HUES6 (cell line): ENCODE measurements at regions not wholly inside any gene's neighbourhood (a gene's known extent, or its start where the extent isn't known, plus 50 kb on each side); places are given as distances from the start of the nearest gene placed in this dataset.
A peak's percentile ranks its signal among the peaks of the same experiment; 100 is the strongest.

Source experiments
- H3K27ac ChIP-seq: 2 replicates; pipeline ENCODE4 v1.7.0; 2013; ENCODE audit warnings: low read depth, mild to moderate bottlenecking, low read length, inconsistent platforms
- H3K27me3 ChIP-seq: 2 replicates; pipeline ENCODE4 v1.6.1; 2013; ENCODE audit warnings: low read length; ENCODE audit not compliant: control insufficient read depth, insufficient read depth
- H3K36me3 ChIP-seq: 2 replicates; pipeline ENCODE4 v1.6.1; 2013; ENCODE audit warnings: low read length; ENCODE audit not compliant: control insufficient read depth, insufficient read depth
- H3K4me1 ChIP-seq: 2 replicates; pipeline ENCODE4 v1.6.1; 2013; ENCODE audit warnings: low read length; ENCODE audit not compliant: control insufficient read depth, insufficient read depth
- H3K4me3 ChIP-seq: 2 replicates; pipeline ENCODE4 v1.5.1; 2013; ENCODE audit warnings: low read depth, low read length
- H3K9ac ChIP-seq: one replicate; pipeline ENCODE4 v1.6.1; 2013; ENCODE audit warnings: mild to moderate bottlenecking, low read length
- H3K9me3 ChIP-seq: 2 replicates; pipeline ENCODE4 v1.6.1; 2013; ENCODE audit warnings: low read depth, low read length; ENCODE audit not compliant: control insufficient read depth, insufficient read depth

- Histone ChIP-seq H3K27ac (no peak overlapping the region), H3K9ac (no peak overlapping the region), H3K9me3 (no peaks in the 10 kb centered on the region), H3K4me1 (peaks cover 20% of the 10 kb centered on the region), H3K36me3 (no peaks in the 10 kb centered on the region), H3K4me3 (no peak overlapping the region), H3K27me3 (peaks cover 25% of the 10 kb centered on the region)
Observed at GRCh38 chr13:105820415-105820814, 715.0 kb downstream of the EFNB2 start.

GRCh38 chr13:105817498-105817897 lies 718.0 kb downstream of the EFNB2 start:
- no peak overlapping the region for H3K27ac ChIP-seq
- H3K9ac ChIP-seq: no peak overlapping the region
- no peaks in the 10 kb centered on the region for H3K9me3 ChIP-seq
- H3K4me1 ChIP-seq: peaks cover 20% of the 10 kb centered on the region
- H3K4me3 ChIP-seq: peak overlapping the region; percentile 16; the same call in 1 of the 2 replicates
- peaks cover 26% of the 10 kb centered on the region for H3K27me3 ChIP-seq
- no peaks in the 10 kb centered on the region for H3K36me3 ChIP-seq

- no peaks in the 10 kb centered on the region for H3K36me3 ChIP-seq
- peak overlapping the region; percentile 37 for H3K9ac ChIP-seq
- peaks cover 20% of the 10 kb centered on the region for H3K4me1 ChIP-seq
- H3K27ac ChIP-seq: no peak overlapping the region
- peak overlapping the region; percentile 16; the same call in 1 of the 2 replicates for H3K4me3 ChIP-seq
- H3K27me3 ChIP-seq: peaks cover 26% of the 10 kb centered on the region
- H3K9me3 ChIP-seq: no peaks in the 10 kb centered on the region
Observed at GRCh38 chr13:105816994-105817393, 718.5 kb downstream of the EFNB2 start.

- Histone ChIP-seq H3K27me3 (peaks cover 26% of the 10 kb centered on the region), H3K36me3 (no peaks in the 10 kb centered on the region), H3K9ac (no peak overlapping the region), H3K27ac (no peak overlapping the region), H3K9me3 (no peaks in the 10 kb centered on the region), H3K4me3 (no peak overlapping the region), H3K4me1 (peaks cover 20% of the 10 kb centered on the region)
Observed at GRCh38 chr13:105814902-105815250, 720.6 kb downstream of the EFNB2 start.

- Histone ChIP-seq H3K27me3 (peaks cover 26% of the 10 kb centered on the region), H3K9me3 (no peaks in the 10 kb centered on the region), H3K9ac (no peak overlapping the region), H3K4me1 (peaks cover 20% of the 10 kb centered on the region), H3K4me3 (no peak overlapping the region), H3K36me3 (no peaks in the 10 kb centered on the region), H3K27ac (no peak overlapping the region)
Observed at GRCh38 chr13:105814219-105814901, 721.1 kb downstream of the EFNB2 start.

GRCh38 chr13:105806628-105806920 lies 728.9 kb downstream of the EFNB2 start:
- Histone ChIP-seq H3K4me3 (no peak overlapping the region), H3K36me3 (no peaks in the 10 kb centered on the region), H3K4me1 (no peaks in the 10 kb centered on the region), H3K27me3 (no peaks in the 10 kb centered on the region), H3K27ac (no peak overlapping the region), H3K9ac (no peak overlapping the region), H3K9me3 (no peaks in the 10 kb centered on the region)

- H3K9ac ChIP-seq: no peak overlapping the region
- H3K4me1 ChIP-seq: no peaks in the 10 kb centered on the region
- H3K9me3 ChIP-seq: no peaks in the 10 kb centered on the region
- H3K36me3 ChIP-seq: no peaks in the 10 kb centered on the region
- no peak overlapping the region for H3K27ac ChIP-seq
- H3K27me3 ChIP-seq: no peaks in the 10 kb centered on the region
- no peak overlapping the region for H3K4me3 ChIP-seq
Observed at GRCh38 chr13:105805892-105806627, 729.4 kb downstream of the EFNB2 start.

- no peaks in the 10 kb centered on the region for H3K27me3 ChIP-seq
- H3K9me3 ChIP-seq: no peaks in the 10 kb centered on the region
- no peak overlapping the region for H3K9ac ChIP-seq
- no peaks in the 10 kb centered on the region for H3K36me3 ChIP-seq
- no peaks in the 10 kb centered on the region for H3K4me1 ChIP-seq
- H3K4me3 ChIP-seq: no peak overlapping the region
- H3K27ac ChIP-seq: no peak overlapping the region
Observed at GRCh38 chr13:105804561-105805190, 730.8 kb downstream of the EFNB2 start.

GRCh38 chr13:105799155-105799554 lies 736.3 kb downstream of the EFNB2 start:
- H3K27ac ChIP-seq: no peak overlapping the region
- no peaks in the 10 kb centered on the region for H3K9me3 ChIP-seq
- H3K36me3 ChIP-seq: no peaks in the 10 kb centered on the region
- H3K27me3 ChIP-seq: no peaks in the 10 kb centered on the region
- no peak overlapping the region for H3K9ac ChIP-seq
- no peak overlapping the region for H3K4me3 ChIP-seq
- H3K4me1 ChIP-seq: no peaks in the 10 kb centered on the region

GRCh38 chr13:105798541-105798940 lies 736.9 kb downstream of the EFNB2 start:
- Histone ChIP-seq H3K27me3 (no peaks in the 10 kb centered on the region), H3K36me3 (no peaks in the 10 kb centered on the region), H3K4me3 (no peak overlapping the region), H3K9me3 (0 out of 2 replicates have a peak, but pooled peaks cover 2% of the 10 kb centered on the region), H3K27ac (no peak overlapping the region), H3K9ac (no peak overlapping the region), H3K4me1 (no peaks in the 10 kb centered on the region)

GRCh38 chr13:105796081-105796480 lies 739.4 kb downstream of the EFNB2 start:
- H3K27ac ChIP-seq: no peak overlapping the region
- no peak overlapping the region for H3K9ac ChIP-seq
- no peaks in the 10 kb centered on the region for H3K27me3 ChIP-seq
- no peaks in the 10 kb centered on the region for H3K4me1 ChIP-seq
- no peak overlapping the region for H3K4me3 ChIP-seq
- H3K36me3 ChIP-seq: no peaks in the 10 kb centered on the region
- 0 out of 2 replicates have a peak, but pooled peaks cover 2% of the 10 kb centered on the region for H3K9me3 ChIP-seq
